ENCODE measurements at regions not wholly inside any gene's neighbourhood (a gene's known extent, or its start where the extent isn't known, plus 50 kb on each side); places are given as distances from the start of the nearest gene placed in this dataset.
"Not testable (repeated sequence)": the region's sequence is repeated elsewhere in the genome, so short reads cannot be mapped to it uniquely, and the experiment has no call there.

GRCh38 chr1:238469146-238469631 is 578.5 kb upstream of the ZP4 start:
- no peak for DNase-seq (ENCODE audit: extremely low read depth in 1 of 11, low read depth in 9 of 11, low spot score in 4 of 11)

DNA sequence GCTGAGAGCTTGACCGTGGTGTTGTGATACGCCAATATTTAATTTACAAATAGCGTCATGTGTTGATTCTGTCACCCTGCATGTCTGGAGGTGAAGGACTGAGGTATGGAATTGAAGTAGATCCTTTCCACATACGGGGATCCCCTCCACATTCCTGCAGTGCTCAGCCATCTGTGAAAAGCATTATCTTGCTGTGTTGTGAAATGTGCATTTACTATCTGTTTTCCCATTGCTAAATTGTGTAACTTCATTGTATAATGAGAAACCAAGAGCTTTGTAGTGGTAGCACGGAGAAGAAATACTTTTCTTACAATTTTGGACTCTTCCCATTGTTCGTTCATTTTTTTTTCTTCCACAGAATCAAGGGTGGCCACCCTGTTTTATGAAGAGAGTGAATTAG is 577.3 kb upstream of the ZP4 start:
- no peak for DNase-seq (ENCODE audit: extremely low read depth in 1 of 11, low read depth in 9 of 11, low spot score in 4 of 11)

- DNase-seq (ENCODE audit: extremely low read depth in 1 of 11, low read depth in 9 of 11, low spot score in 4 of 11): no peak
These were observed 575.7 kb upstream of the ZP4 start for GRCh38 chr1:238466459-238466858.

DNA sequence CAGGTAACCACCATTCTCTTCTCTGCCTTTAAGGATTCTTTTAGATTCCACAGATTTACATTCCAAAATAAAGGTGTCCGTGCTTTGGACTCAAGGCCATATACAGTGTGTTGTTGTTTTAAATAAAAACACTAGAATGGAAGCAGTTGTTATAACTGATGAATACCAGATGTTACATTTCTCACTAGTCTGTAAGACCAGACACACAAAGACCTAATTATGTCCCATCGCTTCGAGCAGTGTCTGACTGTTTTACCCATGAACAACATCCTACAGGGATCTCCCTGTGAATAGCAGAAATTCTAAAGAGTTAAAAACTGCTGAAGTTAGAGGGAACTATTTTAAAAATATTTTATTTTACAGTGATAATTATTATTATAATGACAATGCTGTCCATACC is 574.7 kb upstream of the ZP4 start:
- no peak for DNase-seq (ENCODE audit: extremely low read depth in 1 of 11, low read depth in 9 of 11, low spot score in 4 of 11)

DNA sequence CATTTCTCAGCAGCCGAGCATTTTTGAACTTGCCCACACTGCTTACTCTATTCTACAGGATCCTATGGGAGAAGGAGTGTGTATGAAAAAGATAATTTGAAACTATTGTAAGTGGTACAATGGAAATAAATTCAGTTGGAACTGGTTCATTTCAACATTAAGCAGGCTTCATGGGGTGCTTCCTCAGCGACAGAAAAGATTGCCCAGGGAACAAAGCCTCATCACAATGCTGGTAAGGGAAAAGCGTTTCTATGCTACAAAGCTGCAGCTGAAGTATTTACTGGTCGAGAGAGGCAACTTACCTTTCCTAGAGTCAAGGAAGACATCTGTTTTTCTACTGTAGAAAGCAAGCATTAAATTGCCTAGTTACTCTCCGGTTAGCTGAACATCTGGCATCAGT is 568.2 kb upstream of the ZP4 start:
- DNase-seq (ENCODE audit: extremely low read depth in 1 of 11, low read depth in 9 of 11, low spot score in 4 of 11): no peak

DNA sequence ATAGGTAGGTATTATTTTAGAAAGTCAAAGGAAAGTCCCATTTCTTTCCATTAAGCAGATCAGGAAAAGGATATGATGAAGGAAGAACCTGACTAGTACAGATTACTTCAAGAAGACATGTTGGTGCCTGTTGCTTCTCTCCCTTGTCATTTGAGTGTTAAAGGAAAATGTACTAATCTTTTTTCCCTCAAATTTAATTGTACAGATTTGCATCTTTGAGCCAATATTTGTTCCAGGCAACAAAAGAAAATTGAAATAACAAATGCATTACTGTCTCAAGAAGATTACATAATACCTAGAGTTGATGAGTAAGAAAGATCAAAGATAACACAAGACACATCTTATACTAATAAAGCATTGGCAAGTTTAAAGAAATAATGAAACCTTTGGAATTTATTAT is 566.9 kb upstream of the ZP4 start:
- no peak for DNase-seq (ENCODE audit: extremely low read depth in 1 of 11, low read depth in 9 of 11, low spot score in 4 of 11)

DNA sequence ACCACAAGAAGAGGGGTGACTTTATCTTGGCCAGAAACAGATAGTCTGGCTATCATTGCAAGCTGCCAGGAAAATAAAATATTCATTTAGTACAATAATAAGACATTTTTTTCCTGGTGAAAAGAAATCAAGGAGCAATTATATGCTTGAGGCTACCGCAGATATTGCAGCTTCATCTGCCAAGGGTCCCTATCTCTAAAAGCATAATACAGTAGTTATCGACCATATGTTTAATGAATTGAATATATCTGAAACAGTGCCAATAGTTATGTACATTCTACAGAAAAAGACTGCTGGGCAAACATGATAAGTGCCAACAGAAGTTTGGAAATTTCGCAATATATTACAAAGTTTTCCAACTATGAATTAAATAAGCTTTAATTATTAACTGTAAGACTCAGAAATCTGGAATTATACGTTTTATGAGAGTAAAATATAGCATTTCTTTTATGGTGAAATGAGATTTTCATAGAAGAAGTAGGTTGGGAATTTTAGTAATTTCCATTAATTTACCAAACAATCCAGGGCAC is 561.1 kb upstream of the ZP4 start:
- DNase-seq (ENCODE audit: extremely low read depth in 1 of 11, low read depth in 9 of 11, low spot score in 4 of 11): no peak

DNA sequence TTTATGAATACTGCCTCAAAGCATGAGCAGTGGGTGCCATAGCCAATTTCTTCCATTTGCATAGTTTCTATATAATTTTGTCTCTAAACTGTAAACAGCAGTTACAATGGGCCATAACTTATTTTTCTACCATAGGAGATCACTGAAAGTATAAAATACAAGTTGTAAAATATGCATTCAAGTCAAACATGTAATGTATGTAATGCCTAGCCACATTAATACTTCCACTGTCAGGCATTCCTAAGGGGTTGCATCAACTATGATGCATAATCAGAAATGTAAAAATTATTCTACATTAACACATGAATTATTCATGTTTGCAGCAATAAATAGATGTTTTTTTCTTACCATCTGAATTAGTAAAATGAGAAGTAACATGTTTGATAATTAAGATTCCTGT is 560.3 kb upstream of the ZP4 start:
- no peak for DNase-seq (ENCODE audit: extremely low read depth in 1 of 11, low read depth in 9 of 11, low spot score in 4 of 11)

GRCh38 chr1:238443687-238444086 is 553.0 kb upstream of the ZP4 start:
- DNase-seq (ENCODE audit: extremely low read depth in 1 of 11, low read depth in 9 of 11, low spot score in 4 of 11): no peak

GRCh38 chr1:238439511-238439910 is 548.8 kb upstream of the ZP4 start:
- no peak for DNase-seq (ENCODE audit: extremely low read depth in 1 of 11, low read depth in 9 of 11, low spot score in 4 of 11)

DNA sequence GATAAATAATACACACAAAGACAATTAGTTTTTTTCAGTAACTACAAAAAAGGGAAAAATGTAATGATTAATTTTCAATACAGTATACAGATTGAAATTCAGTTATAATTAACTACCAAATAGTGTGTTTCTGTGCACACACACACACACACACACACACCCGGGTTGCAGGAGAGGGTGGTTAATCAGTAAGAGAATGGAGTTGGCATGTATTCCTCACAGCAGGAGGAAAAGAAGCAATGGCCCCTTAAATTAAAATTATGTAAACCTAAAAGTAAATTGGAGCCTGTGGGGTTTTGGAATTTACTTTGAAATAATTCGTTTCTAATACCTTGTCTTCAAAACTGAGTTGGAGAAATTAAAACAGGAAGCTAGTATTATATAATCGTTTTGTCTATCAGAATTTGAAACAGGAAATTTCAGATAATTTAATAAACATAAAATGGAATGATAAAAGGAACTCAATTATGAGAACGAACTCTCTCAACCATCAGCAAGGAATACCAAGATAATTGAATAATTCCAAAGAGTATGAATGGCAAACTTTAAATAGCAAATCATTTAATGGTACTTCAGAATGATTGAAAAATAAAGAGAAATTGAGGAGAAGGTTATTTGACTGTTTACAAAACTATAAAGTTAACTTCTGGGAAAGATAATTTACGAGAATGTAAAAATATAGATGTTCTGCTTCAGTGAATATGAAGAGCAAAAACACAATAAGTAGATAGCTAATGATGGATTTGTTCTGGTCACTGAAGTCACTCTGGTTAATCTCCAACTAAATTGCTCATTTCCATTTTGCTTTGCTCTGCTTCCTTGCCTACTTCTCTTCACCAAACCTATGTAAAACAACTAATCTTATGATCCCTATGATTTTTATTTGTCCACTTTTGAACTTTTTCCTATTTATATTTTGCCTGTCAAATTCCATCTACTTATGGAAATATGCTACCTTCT is 547.9 kb upstream of the ZP4 start:
- peak in 8 of 11 donors; percentile 11 to 38 (median 26) for DNase-seq (ENCODE audit: extremely low read depth in 1 of 11, low read depth in 9 of 11, low spot score in 4 of 11)

DNA sequence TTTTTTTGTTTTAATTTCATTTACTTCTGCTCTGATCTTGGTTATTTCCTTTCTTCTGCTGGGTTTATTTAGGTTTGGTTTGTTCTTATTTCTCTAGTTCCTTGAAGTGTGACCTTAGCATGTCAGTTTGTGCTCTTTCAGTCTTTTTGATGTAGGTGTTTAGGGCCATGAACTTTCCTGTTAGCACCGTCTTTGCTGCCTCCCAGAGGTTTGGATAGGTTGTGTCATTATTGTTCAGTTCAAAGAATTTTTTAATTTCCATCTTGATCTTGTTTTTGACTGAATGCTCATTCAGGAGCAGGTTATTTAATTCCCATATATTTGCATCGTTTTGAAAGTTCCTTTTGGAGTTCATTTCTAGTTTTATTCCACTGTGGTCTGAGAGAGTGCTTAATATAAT is 539.0 kb upstream of the ZP4 start:
- DNase-seq (ENCODE audit: extremely low read depth in 1 of 11, low read depth in 9 of 11, low spot score in 4 of 11): not testable (repeated sequence)

- DNase-seq (ENCODE audit: extremely low read depth in 1 of 11, low read depth in 9 of 11, low spot score in 4 of 11): no peak
These were observed 528.5 kb upstream of the ZP4 start for GRCh38 chr1:238419209-238419608.

- no peak for DNase-seq (ENCODE audit: extremely low read depth in 1 of 11, low read depth in 9 of 11, low spot score in 4 of 11)
These were observed 519.2 kb upstream of the ZP4 start for GRCh38 chr1:238409932-238410331.

DNA sequence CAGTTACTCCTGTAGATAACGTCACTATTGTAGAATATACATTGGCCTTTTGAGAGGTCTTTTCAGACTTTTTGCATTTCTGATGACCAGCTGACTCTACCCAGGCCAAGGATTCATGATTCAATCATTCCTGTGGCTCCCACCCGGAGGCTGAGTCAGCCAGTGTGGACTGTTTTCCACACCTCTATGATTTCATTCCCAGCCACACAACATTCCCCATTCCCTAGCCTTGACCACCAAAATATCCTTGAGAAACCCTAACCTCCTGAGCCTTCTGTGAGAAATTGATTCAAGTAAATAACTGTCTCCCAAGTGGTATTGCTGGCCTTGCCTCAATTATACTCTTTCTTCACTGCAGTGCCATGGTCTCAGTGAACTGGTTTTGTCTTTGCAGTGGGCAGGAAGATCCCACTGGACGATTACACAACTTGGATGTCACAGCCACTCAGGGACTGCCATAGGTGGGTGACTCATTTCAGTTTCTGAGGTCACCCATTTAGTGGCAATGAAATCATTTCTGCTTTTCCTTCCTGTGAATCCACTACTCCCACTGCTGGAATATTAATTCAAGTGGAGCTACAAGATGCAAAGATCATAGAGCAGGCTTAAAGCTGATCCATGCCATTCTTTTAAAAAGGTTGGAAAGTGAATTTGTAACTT is 518.6 kb upstream of the ZP4 start:
- DNase-seq (ENCODE audit: extremely low read depth in 1 of 11, low read depth in 9 of 11, low spot score in 4 of 11): no peak

DNA sequence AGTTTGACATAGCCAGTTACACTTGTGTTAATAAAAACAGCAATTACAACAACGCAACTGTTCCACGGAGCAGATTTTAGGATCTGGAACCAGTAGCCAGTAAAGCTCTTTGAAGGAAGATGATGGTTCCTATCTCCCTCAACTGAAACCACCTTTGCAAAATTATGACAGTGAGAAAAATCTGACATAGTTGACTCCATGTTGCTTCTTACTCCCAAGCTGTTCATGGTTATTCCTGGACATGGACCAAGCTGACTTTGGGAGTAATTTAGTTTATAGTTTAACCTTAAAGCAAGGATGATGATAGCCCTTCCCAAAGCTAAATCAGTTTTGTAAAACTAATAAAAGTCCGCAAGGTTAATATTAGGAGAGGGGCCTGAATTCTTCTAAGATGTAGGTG is 518.0 kb upstream of the ZP4 start:
- DNase-seq (ENCODE audit: extremely low read depth in 1 of 11, low read depth in 9 of 11, low spot score in 4 of 11): no peak

DNA sequence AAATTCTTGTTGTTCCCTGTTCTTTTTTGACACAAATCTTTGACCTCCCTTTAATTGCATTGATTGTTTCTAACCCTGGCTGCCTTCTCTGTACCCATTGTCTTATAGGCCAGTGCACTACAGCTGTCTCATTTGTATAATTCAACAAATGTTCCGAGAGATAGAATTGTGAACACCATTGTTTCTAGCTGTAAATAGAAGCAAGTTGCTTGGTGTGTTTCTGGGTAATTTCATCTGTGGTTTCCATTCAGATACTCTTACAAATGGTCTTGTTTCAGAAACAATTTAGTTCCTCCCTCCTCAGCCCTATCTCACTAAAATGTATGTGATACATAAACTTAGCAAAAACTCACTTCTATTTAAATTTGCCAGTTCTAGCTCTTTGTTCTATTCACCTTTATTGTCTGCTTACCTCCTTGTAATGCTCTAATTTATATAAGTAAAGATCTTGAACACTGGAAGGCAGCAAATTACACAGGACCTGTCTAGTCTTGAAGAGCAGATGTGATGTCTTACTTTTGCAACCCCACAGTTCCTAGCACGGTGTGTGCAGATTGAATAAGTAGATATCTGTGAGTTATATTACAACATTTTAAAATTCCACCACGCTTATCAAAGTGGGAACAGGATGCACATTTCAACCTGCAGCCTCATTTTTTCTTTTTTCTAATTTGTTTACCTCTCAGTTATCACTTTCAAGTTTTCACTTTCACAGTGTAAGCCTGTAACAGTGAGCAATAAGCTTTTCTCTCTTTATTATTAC is 515.6 kb upstream of the ZP4 start:
- no peak for DNase-seq (ENCODE audit: extremely low read depth in 1 of 11, low read depth in 9 of 11, low spot score in 4 of 11)

- no peak for DNase-seq (ENCODE audit: extremely low read depth in 1 of 11, low read depth in 9 of 11, low spot score in 4 of 11)
These were observed 514.2 kb upstream of the ZP4 start for GRCh38 chr1:238404921-238405320.

DNA sequence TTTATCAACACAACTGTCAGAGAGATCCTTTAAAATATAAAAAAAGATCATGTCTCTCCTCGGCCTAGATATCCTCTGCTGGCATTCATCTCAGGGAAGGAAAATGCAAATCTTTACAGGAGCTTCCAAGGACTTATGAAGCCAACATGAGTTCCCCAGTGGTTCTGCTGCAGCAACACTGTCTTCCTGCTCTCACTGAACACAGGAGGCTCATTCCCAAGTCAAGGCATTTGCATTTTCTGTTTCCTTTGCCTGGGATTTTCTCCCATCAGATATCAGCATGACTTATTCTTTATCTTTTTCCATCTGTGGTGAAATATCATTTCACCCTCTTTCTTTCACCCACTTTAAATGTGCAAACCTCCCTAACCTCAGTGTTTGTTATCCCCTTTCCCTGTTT is 513.8 kb upstream of the ZP4 start:
- DNase-seq (ENCODE audit: extremely low read depth in 1 of 11, low read depth in 9 of 11, low spot score in 4 of 11): no peak
